ENCODE measurements at regions not wholly inside any gene's neighbourhood (a gene's known extent, or its start where the extent isn't known, plus 50 kb on each side); places are given as distances from the start of the nearest gene placed in this dataset.

GRCh38 chr4:137700751-137701150 lies 168.5 kb upstream of the PCDH18 start:
- DNase-seq (ENCODE audit: extremely low read depth, low read depth) = no peak

GRCh38 chr4:137700072-137700471 lies 167.8 kb upstream of the PCDH18 start:
- no peak for DNase-seq (ENCODE audit: extremely low read depth, low read depth)
- TF ChIP-seq CTCF (IDR thresholded peaks at IDR 0.05; ENCODE audit: low read depth, low read length, missing control alignments) = no peak
- H3K4me3 ChIP-seq (replicated peaks; ENCODE audit: low read depth, low read length) = no peak overlapping the region

More at GRCh38 chr4:137700751-137701150, 168.5 kb upstream of the PCDH18 start:
- TF ChIP-seq CTCF (IDR thresholded peaks at IDR 0.05; ENCODE audit: low read depth, low read length, missing control alignments) = no peak
- H3K4me3 ChIP-seq (replicated peaks; ENCODE audit: low read depth, low read length) = no peak overlapping the region

- no peak for TF ChIP-seq CTCF (IDR thresholded peaks at IDR 0.05; ENCODE audit: low read depth, low read length, missing control alignments)
- H3K4me3 ChIP-seq (replicated peaks; ENCODE audit: low read depth, low read length) = no peak overlapping the region
- DNase-seq (ENCODE audit: extremely low read depth, low read depth) = no peak
Measured at GRCh38 chr4:137694138-137694537, 161.8 kb upstream of the PCDH18 start.

- no peak for DNase-seq (ENCODE audit: extremely low read depth, low read depth)
- TF ChIP-seq CTCF (IDR thresholded peaks at IDR 0.05; ENCODE audit: low read depth, low read length, missing control alignments) = no peak
- no peak overlapping the region for H3K4me3 ChIP-seq (replicated peaks; ENCODE audit: low read depth, low read length)
Measured at GRCh38 chr4:137693641-137694040, 161.3 kb upstream of the PCDH18 start.

DNA sequence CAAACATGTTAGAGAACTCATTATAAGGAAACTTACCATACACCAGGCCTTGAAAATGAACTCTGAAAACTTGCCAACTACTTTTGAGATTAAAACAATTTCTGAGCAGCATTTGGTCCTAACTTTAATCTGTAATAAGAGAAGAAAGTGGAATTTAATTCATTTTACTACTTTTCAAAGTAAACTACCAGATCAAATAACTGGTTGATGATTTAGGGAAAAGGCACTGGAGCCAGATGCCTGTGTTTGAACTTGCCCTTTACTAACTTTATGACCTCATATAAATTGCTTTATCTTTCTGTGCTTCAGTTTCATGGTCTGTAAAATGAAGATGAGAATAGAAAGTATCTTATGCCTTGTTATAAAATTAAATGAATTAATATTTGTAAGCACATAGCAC lies 159.9 kb upstream of the PCDH18 start:
- no peak for DNase-seq (ENCODE audit: extremely low read depth, low read depth)
- H3K4me3 ChIP-seq (replicated peaks; ENCODE audit: low read depth, low read length) = no peak overlapping the region
- TF ChIP-seq CTCF (IDR thresholded peaks at IDR 0.05; ENCODE audit: low read depth, low read length, missing control alignments) = no peak

- no peak for TF ChIP-seq CTCF (IDR thresholded peaks at IDR 0.05; ENCODE audit: low read depth, low read length, missing control alignments)
- no peak for DNase-seq (ENCODE audit: extremely low read depth, low read depth)
- no peak overlapping the region for H3K4me3 ChIP-seq (replicated peaks; ENCODE audit: low read depth, low read length)
Measured at GRCh38 chr4:137688651-137689050, 156.4 kb upstream of the PCDH18 start.

GRCh38 chr4:137685357-137685756 lies 153.1 kb upstream of the PCDH18 start:
- no peak for TF ChIP-seq CTCF (IDR thresholded peaks at IDR 0.05; ENCODE audit: low read depth, low read length, missing control alignments)
- peak; percentile 77 for DNase-seq (ENCODE audit: extremely low read depth, low read depth)
- H3K4me3 ChIP-seq (replicated peaks; ENCODE audit: low read depth, low read length) = no peak overlapping the region
